Ascending aorta (tissue), 2 donors: ENCODE measurements at regions not wholly inside any gene's neighbourhood (a gene's known extent, or its start where the extent isn't known, plus 50 kb on each side); places are given as distances from the start of the nearest gene placed in this dataset.
A peak's percentile ranks its signal among the peaks of the same experiment; 100 is the strongest.

ENCODE experiments used
- DNase-seq, 2 donors: peaks; one replicate each; pipeline ENCODE4 v3.0.0-alpha.2; 2019; ENCODE audit warnings: low spot score in 2 of 2
- H3K27ac ChIP-seq, 2 donors: fragments of 200-600 bp; sonication (generic); one replicate each; pipeline ENCODE4 v1.5.1; 2016 to 2017; ENCODE audit warnings: mild to moderate bottlenecking in 1 of 2
- H3K27me3 ChIP-seq: fragments of 200-600 bp; sonication (generic); one replicate; pipeline ENCODE4 v1.5.1; 2017
- H3K36me3 ChIP-seq, 2 donors: fragments of 200-600 bp; sonication (generic); one replicate each; pipeline ENCODE4 v1.5.1; 2016
- H3K4me1 ChIP-seq, 2 donors: fragments of 200-600 bp; sonication (generic); one replicate each; pipeline ENCODE4 v1.5.1; 2016 to 2017; ENCODE audit warnings: mild to moderate bottlenecking in 1 of 2
- H3K4me3 ChIP-seq, 2 donors: fragments of 200-600 bp; sonication (generic); one replicate each; pipeline ENCODE4 v1.5.1; 2016 to 2017; ENCODE audit warnings: mild to moderate bottlenecking in 1 of 2
- H3K9me3 ChIP-seq, 2 donors: fragments of 200-600 bp; sonication (generic); one replicate each; pipeline ENCODE4 v1.5.1; 2016
- CTCF ChIP-seq, 3 experiments: fragments of 200-600 bp in 2 of 3; fragments of 450-650 bp in 1 of 3; sonication (generic) in 2 of 3; IDR thresholded peaks; one replicate each; pipeline ENCODE4 v1.5.1; 2016 to 2019; ENCODE audit warnings: antibody characterized with exemption in 3 of 3, mild to moderate bottlenecking in 1 of 3, moderate library complexity in 1 of 3
- intact Hi-C: fragments of 100-400 bp; cut with DNase I; formaldehyde crosslinking; loops from one replicate; pipeline ENCODE4 v1.15.1; 2023

DNA sequence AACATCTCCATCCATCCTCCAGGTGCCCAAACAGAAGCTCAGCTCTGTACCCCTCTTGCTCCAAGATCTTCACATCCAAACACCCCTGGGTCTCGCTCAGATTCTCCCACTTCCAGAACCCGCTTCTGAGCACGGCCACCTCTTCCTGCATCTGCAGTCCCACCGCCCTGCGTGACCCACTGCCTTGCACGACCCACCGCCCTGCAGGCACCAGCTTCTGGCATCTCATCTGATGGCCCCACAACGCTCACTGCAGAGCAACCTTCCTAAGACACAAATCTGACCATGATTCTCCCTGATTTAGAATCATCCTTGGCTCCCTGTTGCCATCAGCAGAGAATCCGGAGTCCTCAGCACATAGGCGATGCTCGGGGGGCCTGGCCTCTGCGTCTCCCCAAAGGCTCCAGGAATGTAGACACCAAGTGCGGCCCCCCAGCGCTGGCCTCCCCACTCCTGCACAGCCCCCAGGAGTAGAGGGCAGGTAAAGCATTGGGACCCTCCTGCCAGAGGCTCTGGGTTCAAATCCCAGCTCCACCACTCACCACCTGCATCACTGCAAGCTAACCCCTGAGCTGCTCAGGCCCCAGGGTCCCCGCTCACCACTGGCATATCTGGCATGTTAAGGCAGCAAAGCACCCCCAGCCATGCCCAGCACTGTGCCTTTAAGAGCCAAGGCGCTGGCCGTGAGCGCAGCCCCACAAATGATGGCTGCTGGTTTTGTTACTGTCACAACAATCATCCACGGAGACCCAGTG, 459.3 kb downstream of the BRD1 start:
- intact Hi-C loops: no loop called here

GRCh38 chr22:49367041-49367697, 460.5 kb downstream of the BRD1 start:
- H3K4me3 ChIP-seq: no peak overlapping the region
- no peaks in the 10 kb centered on the region for H3K27me3 ChIP-seq
- intact Hi-C loops: no loop called here
- no peaks in the 10 kb centered on the region for H3K36me3 ChIP-seq
- TF ChIP-seq CTCF (IDR thresholded peaks at IDR 0.05): no peak
- no peaks in the 10 kb centered on the region for H3K4me1 ChIP-seq
- no peak overlapping the region for H3K27ac ChIP-seq
- no peak for DNase-seq
- no peaks in the 10 kb centered on the region for H3K9me3 ChIP-seq

More for the DNA sequence above, 459.3 kb downstream of the BRD1 start:
- Histone ChIP-seq H3K27me3 (no peaks in the 10 kb centered on the region), H3K36me3 (no peaks in the 10 kb centered on the region), H3K4me3 (no peak overlapping the region), H3K9me3 (no peaks in the 10 kb centered on the region), H3K27ac (no peak overlapping the region), H3K4me1 (no peaks in the 10 kb centered on the region)
- DNase-seq: peak in 1 of 2 donors; percentile 51
- no peak for TF ChIP-seq CTCF (IDR thresholded peaks at IDR 0.05)

DNA sequence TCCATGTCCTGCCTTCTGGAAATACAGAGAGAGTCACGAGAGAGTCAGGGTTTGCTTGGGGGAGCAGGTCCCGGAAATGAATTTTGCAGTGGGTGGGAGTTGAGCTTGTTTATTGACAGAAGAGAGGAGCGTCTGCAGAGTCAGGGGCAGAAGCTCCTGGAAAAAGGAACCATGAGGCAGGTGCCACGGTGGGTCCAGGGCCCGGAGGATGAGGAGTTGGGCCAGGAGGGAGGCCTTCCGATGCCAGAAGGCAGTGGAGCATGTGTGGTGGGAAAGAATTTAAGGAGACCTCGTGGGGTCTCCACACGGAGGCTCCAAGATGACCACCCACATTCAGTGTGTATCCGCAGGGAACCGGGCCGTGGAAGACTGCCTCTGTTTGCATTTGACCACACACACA, 461.2 kb downstream of the BRD1 start:
- DNase-seq: peak in 1 of 2 donors; percentile 25

GRCh38 chr22:49365910-49366309, 461.8 kb downstream of the BRD1 start:
- Histone ChIP-seq H3K4me1 (no peaks in the 10 kb centered on the region), H3K27me3 (no peaks in the 10 kb centered on the region), H3K4me3 (no peak overlapping the region), H3K36me3 (no peaks in the 10 kb centered on the region), H3K9me3 (no peaks in the 10 kb centered on the region), H3K27ac (no peak overlapping the region)
- intact Hi-C loops: no loop called here
- TF ChIP-seq CTCF (IDR thresholded peaks at IDR 0.05): no peak
- peak in 1 of 2 donors; percentile 34 for DNase-seq

More for the DNA sequence above, 461.2 kb downstream of the BRD1 start:
- intact Hi-C loops: no loop called here
- H3K27me3 ChIP-seq: no peaks in the 10 kb centered on the region
- H3K9me3 ChIP-seq: no peaks in the 10 kb centered on the region
- H3K4me3 ChIP-seq: no peak overlapping the region
- no peak overlapping the region for H3K27ac ChIP-seq
- no peaks in the 10 kb centered on the region for H3K36me3 ChIP-seq
- no peaks in the 10 kb centered on the region for H3K4me1 ChIP-seq
- TF ChIP-seq CTCF (IDR thresholded peaks at IDR 0.05): no peak

DNA sequence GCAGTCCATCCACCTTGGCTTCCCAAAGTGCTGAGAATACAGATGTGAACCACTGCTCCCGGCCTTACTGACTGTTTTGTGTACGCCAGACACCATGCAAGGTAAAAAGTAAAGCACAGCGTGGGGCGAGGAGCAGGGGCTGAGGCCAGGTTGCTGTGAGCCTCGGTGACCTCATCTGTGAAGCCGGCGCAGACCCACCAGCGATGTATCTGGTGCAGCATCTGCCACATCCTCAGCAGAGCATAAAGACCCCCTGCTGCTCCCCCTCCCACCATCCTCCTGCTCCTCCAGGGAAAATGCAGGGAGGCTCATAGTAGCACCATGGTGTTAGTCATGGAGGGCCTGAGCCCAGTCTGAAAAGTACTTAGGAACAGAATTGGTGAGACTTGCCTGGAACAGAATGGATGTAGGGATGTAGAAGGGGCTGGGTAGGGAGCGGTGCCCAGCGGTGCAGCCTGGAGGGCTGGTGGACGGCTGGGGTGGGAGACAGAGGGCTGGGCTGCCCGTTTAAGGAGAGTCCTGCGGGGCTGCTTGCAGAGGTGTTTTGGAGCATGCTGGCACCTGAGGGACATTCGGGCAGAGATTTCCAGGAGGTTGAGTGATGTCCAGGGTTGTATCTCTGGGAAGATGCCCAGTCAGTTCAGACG, 462.4 kb downstream of the BRD1 start:
- Histone ChIP-seq H3K9me3 (no peaks in the 10 kb centered on the region), H3K36me3 (no peaks in the 10 kb centered on the region), H3K4me1 (no peaks in the 10 kb centered on the region), H3K4me3 (no peak overlapping the region), H3K27ac (no peak overlapping the region), H3K27me3 (no peaks in the 10 kb centered on the region)
- no peak for DNase-seq
- intact Hi-C loops: no loop called here
- TF ChIP-seq CTCF (IDR thresholded peaks at IDR 0.05): no peak
